ENCODE measurements at regions not wholly inside any gene's neighbourhood (a gene's known extent, or its start where the extent isn't known, plus 50 kb on each side); places are given as distances from the start of the nearest gene placed in this dataset.
"Not testable (repeated sequence)": the region's sequence is repeated elsewhere in the genome, so short reads cannot be mapped to it uniquely, and the experiment has no call there.

GRCh38 chr9:101923451-101923850 lies 185.0 kb upstream of the GRIN3A start:
- Histone ChIP-seq H3K4me1 (no peaks in the 10 kb centered on the region), H3K9me3 (no peaks in the 10 kb centered on the region), H3K27ac (no peak overlapping the region), H3K36me3 (no peaks in the 10 kb centered on the region), H3K4me3 (no peak overlapping the region), H3K27me3 (no peaks in the 10 kb centered on the region)
- TF ChIP-seq POLR2AphosphoS5 (IDR thresholded peaks at IDR 0.05) (no peak), CTCF (IDR thresholded peaks at IDR 0.05) (no peak), POLR2A (IDR thresholded peaks at IDR 0.05) (no peak), EP300 (IDR thresholded peaks at IDR 0.05) (no peak)
- 84% methylated on average over 1 of the region's 1 CpG for WGBS
- no peak for DNase-seq (ENCODE audit: low spot score in 2 of 2)

GRCh38 chr9:101916948-101917347 lies 178.5 kb upstream of the GRIN3A start:
- H3K27ac ChIP-seq; H3K36me3 ChIP-seq; DNase-seq (ENCODE audit: low spot score in 2 of 2); H3K4me3 ChIP-seq; H3K27me3 ChIP-seq; H3K4me1 ChIP-seq; H3K9me3 ChIP-seq: not testable (repeated sequence)
- WGBS = 67% methylated on average over 3 of the region's 4 CpGs

- no peak for DNase-seq (ENCODE audit: low spot score in 2 of 2)
- Histone ChIP-seq H3K27ac (no peak overlapping the region), H3K4me1 (no peaks in the 10 kb centered on the region), H3K27me3 (no peaks in the 10 kb centered on the region), H3K9me3 (no peaks in the 10 kb centered on the region), H3K4me3 (no peak overlapping the region), H3K36me3 (no peaks in the 10 kb centered on the region)
- WGBS = 32% methylated on average over 1 of the region's 1 CpG
- TF ChIP-seq POLR2AphosphoS5 (IDR thresholded peaks at IDR 0.05) (no peak), EP300 (IDR thresholded peaks at IDR 0.05) (no peak), CTCF (IDR thresholded peaks at IDR 0.05) (no peak), POLR2A (IDR thresholded peaks at IDR 0.05) (no peak)
These were observed 177.0 kb upstream of the GRIN3A start for GRCh38 chr9:101915482-101915881.

GRCh38 chr9:101912698-101913097 lies 174.3 kb upstream of the GRIN3A start:
- no peaks in the 10 kb centered on the region for H3K27me3 ChIP-seq
- no peaks in the 10 kb centered on the region for H3K9me3 ChIP-seq
- H3K27ac ChIP-seq = no peak overlapping the region
- no peak for DNase-seq (ENCODE audit: low spot score in 2 of 2)
- TF ChIP-seq POLR2A (IDR thresholded peaks at IDR 0.05) (no peak), CTCF (IDR thresholded peaks at IDR 0.05) (no peak), EP300 (IDR thresholded peaks at IDR 0.05) (no peak), POLR2AphosphoS5 (IDR thresholded peaks at IDR 0.05) (no peak)
- no peak overlapping the region for H3K4me3 ChIP-seq
- no peaks in the 10 kb centered on the region for H3K4me1 ChIP-seq
- 19% methylated on average over 1 of the region's 1 CpG for WGBS
- H3K36me3 ChIP-seq = no peaks in the 10 kb centered on the region

GRCh38 chr9:101907466-101907865 lies 169.0 kb upstream of the GRIN3A start:
- DNase-seq (ENCODE audit: low spot score in 2 of 2) = no peak
- TF ChIP-seq POLR2AphosphoS5 (IDR thresholded peaks at IDR 0.05) (no peak), EP300 (IDR thresholded peaks at IDR 0.05) (no peak), POLR2A (IDR thresholded peaks at IDR 0.05) (no peak), CTCF (IDR thresholded peaks at IDR 0.05) (no peak)
- Histone ChIP-seq H3K27ac (no peak overlapping the region), H3K36me3 (no peaks in the 10 kb centered on the region), H3K4me3 (no peak overlapping the region), H3K4me1 (no peaks in the 10 kb centered on the region), H3K27me3 (no peaks in the 10 kb centered on the region), H3K9me3 (no peaks in the 10 kb centered on the region)
- 51% methylated on average over 2 of the region's 2 CpGs for WGBS

GRCh38 chr9:101904845-101905244 lies 166.4 kb upstream of the GRIN3A start:
- Histone ChIP-seq H3K36me3 (no peaks in the 10 kb centered on the region), H3K27ac (no peak overlapping the region), H3K4me1 (no peaks in the 10 kb centered on the region), H3K9me3 (no peaks in the 10 kb centered on the region), H3K4me3 (no peak overlapping the region), H3K27me3 (no peaks in the 10 kb centered on the region)
- no peak for DNase-seq (ENCODE audit: low spot score in 2 of 2)
- 95% methylated on average over 1 of the region's 1 CpG for WGBS
- TF ChIP-seq CTCF (IDR thresholded peaks at IDR 0.05) (no peak), EP300 (IDR thresholded peaks at IDR 0.05) (no peak), POLR2A (IDR thresholded peaks at IDR 0.05) (no peak)
